ENCODE measurements at regions not wholly inside any gene's neighbourhood (a gene's known extent, or its start where the extent isn't known, plus 50 kb on each side); places are given as distances from the start of the nearest gene placed in this dataset.

GRCh38 chr2:138277062-138277461 is 224.5 kb upstream of the SPOPL start:
- Histone ChIP-seq H3K27ac (ENCODE audit: low read depth, low read length, poor library complexity, severe bottlenecking) (no peak overlapping the region), H3K4me3 (ENCODE audit: low read depth, low read length, poor library complexity, severe bottlenecking) (no peak overlapping the region), H3K9me3 (ENCODE audit: low read depth, low read length, poor library complexity, severe bottlenecking) (no peaks in the 10 kb centered on the region), H3K4me1 (ENCODE audit: insufficient read depth, low read length, poor library complexity, severe bottlenecking) (peaks cover 7% of the 10 kb centered on the region), H3K27me3 (replicated peaks; ENCODE audit: insufficient read depth, low read depth, low read length, poor library complexity) (no peaks in the 10 kb centered on the region), H3K36me3 (ENCODE audit: insufficient read depth, low read length, poor library complexity, severe bottlenecking) (no peaks in the 10 kb centered on the region)
- no TSS peak for BruUV-seq (replicated peaks)
- ChIA-PET CTCF (no interaction called here), POLR2A (ENCODE audit: low non-redundant PET) (no interaction called here)
- intact Hi-C loops (cut with micrococcal nuclease; ENCODE audit: unreplicated experiment), result no loop called here
- DNase-seq (ENCODE audit: low spot score), result no peak
- TF ChIP-seq CTCF (conservative IDR thresholded peaks at IDR 0.05; ENCODE audit: low read depth, low read length) (no peak), EZH2 (IDR thresholded peaks at IDR 0.05; ENCODE audit: borderline replicate concordance, low read depth, low read length, poor library complexity, severe bottlenecking) (no peak)

GRCh38 chr2:138279871-138280270 is 221.7 kb upstream of the SPOPL start:
- ChIA-PET POLR2A (ENCODE audit: low non-redundant PET) (no interaction called here), CTCF (no interaction called here)
- Histone ChIP-seq H3K9me3 (ENCODE audit: low read depth, low read length, poor library complexity, severe bottlenecking) (no peaks in the 10 kb centered on the region), H3K4me3 (ENCODE audit: low read depth, low read length, poor library complexity, severe bottlenecking) (no peak overlapping the region), H3K4me1 (ENCODE audit: insufficient read depth, low read length, poor library complexity, severe bottlenecking) (peaks cover 6% of the 10 kb centered on the region), H3K27me3 (replicated peaks; ENCODE audit: insufficient read depth, low read depth, low read length, poor library complexity) (no peaks in the 10 kb centered on the region), H3K36me3 (ENCODE audit: insufficient read depth, low read length, poor library complexity, severe bottlenecking) (no peaks in the 10 kb centered on the region), H3K27ac (ENCODE audit: low read depth, low read length, poor library complexity, severe bottlenecking) (no peak overlapping the region)
- intact Hi-C loops (cut with micrococcal nuclease; ENCODE audit: unreplicated experiment), result no loop called here
- DNase-seq (ENCODE audit: low spot score), result no peak
- no TSS peak for BruUV-seq (replicated peaks)
- TF ChIP-seq CTCF (conservative IDR thresholded peaks at IDR 0.05; ENCODE audit: low read depth, low read length), result no peak
- no peak for TF ChIP-seq EZH2 (IDR thresholded peaks at IDR 0.05; ENCODE audit: borderline replicate concordance, low read depth, low read length, poor library complexity, severe bottlenecking)

GRCh38 chr2:138280999-138281695 is 220.4 kb upstream of the SPOPL start:
- BruUV-seq (replicated peaks), result no TSS peak
- Histone ChIP-seq H3K4me3 (ENCODE audit: low read depth, low read length, poor library complexity, severe bottlenecking) (no peak overlapping the region), H3K4me1 (ENCODE audit: insufficient read depth, low read length, poor library complexity, severe bottlenecking) (no peaks in the 10 kb centered on the region), H3K27ac (ENCODE audit: low read depth, low read length, poor library complexity, severe bottlenecking) (no peak overlapping the region), H3K9me3 (ENCODE audit: low read depth, low read length, poor library complexity, severe bottlenecking) (no peaks in the 10 kb centered on the region), H3K36me3 (ENCODE audit: insufficient read depth, low read length, poor library complexity, severe bottlenecking) (no peaks in the 10 kb centered on the region), H3K27me3 (replicated peaks; ENCODE audit: insufficient read depth, low read depth, low read length, poor library complexity) (no peaks in the 10 kb centered on the region)
- ChIA-PET CTCF (no interaction called here), POLR2A (ENCODE audit: low non-redundant PET) (no interaction called here)
- intact Hi-C loops (cut with micrococcal nuclease; ENCODE audit: unreplicated experiment), result no loop called here
- TF ChIP-seq CTCF (conservative IDR thresholded peaks at IDR 0.05; ENCODE audit: low read depth, low read length) (no peak), EZH2 (IDR thresholded peaks at IDR 0.05; ENCODE audit: borderline replicate concordance, low read depth, low read length, poor library complexity, severe bottlenecking) (no peak)
- no peak for DNase-seq (ENCODE audit: low spot score)
